BJ (cell line): ENCODE measurements at regions not wholly inside any gene's neighbourhood (a gene's known extent, or its start where the extent isn't known, plus 50 kb on each side); places are given as distances from the start of the nearest gene placed in this dataset.
A peak's percentile ranks its signal among the peaks of the same experiment; 100 is the strongest.
"Not testable (repeated sequence)": the region's sequence is repeated elsewhere in the genome, so short reads cannot be mapped to it uniquely, and the experiment has no call there.

Source experiments
- CTCF ChIA-PET: fragments of 350-600 bp; formaldehyde crosslinking; extraction: SDS; loops from one replicate; lab custom pipeline; 2021; ENCODE audit warnings: antibody characterized with exemption, inconsistent platforms; lab: Yijun Ruan, JAX
- POLR2A ChIA-PET: fragments of 300-600 bp; sonication (Branson Sonifier 250); formaldehyde crosslinking; extraction: SDS; loops from one replicate; lab custom pipeline; 2021; ENCODE audit warnings: antibody characterized with exemption; lab: Charles Lee
- DNase-seq: peaks from one replicate; pipeline ENCODE4 v3.0.0-alpha.2; 2011; ENCODE audit warnings: low read depth
- H3K27me3 ChIP-seq: 2 replicates; pipeline ENCODE4 v1.6.0; 2011; ENCODE audit warnings: low read length; ENCODE audit not compliant: control insufficient read depth, insufficient read depth
- H3K36me3 ChIP-seq: 2 replicates; pipeline ENCODE4 v1.5.1; 2011; ENCODE audit warnings: low read length; ENCODE audit not compliant: control insufficient read depth, insufficient read depth
- H3K4me3 ChIP-seq: 2 replicates; pipeline ENCODE4 v1.5.1; 2011; ENCODE audit warnings: low read depth, mild to moderate bottlenecking, control low read depth, low read length
- TF ChIP-seq, protein P1 (sequence below): IDR thresholded peaks from 2 replicates; pipeline ENCODE4 v1.5.1; 2011; ENCODE audit warnings: low read depth, mild to moderate bottlenecking, control low read depth, inconsistent platforms, low read length, moderate library complexity; ENCODE audit not compliant: insufficient read depth

- ChIA-PET POLR2A (no interaction called here), CTCF (no interaction called here)
- no peaks in the 10 kb centered on the region for H3K27me3 ChIP-seq
Measured at GRCh38 chrX:36898301-36898700, 109.9 kb upstream of the FAM47C start.

DNA sequence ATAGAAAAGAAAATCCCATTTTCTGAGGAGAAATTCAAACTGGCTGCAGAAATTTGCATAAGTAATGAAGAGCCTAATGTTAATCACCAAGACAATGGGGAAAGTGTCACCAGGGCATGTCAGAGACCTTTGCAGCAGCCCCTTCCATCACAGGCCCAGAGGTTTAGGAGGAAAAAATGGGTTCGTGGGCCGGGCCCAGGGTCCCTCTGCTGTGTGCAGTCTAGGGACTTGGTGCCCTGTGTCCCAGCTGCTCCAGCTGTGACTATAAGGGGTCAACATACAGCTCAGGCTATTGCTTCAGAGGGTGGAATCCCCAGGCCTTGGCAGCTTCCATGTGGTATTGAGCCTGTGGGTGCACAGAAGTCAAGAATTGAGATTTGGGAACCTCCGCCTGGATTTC is 103.6 kb upstream of the FAM47C start:
- H3K4me3 ChIP-seq, H3K27me3 ChIP-seq, POLR2A ChIA-PET, H3K36me3 ChIP-seq, DNase-seq, CTCF ChIA-PET: not testable (repeated sequence)

More at GRCh38 chrX:36898301-36898700, 109.9 kb upstream of the FAM47C start:
- no peak for DNase-seq
- no peaks in the 10 kb centered on the region for H3K36me3 ChIP-seq
- TF ChIP-seq, protein P1, sequence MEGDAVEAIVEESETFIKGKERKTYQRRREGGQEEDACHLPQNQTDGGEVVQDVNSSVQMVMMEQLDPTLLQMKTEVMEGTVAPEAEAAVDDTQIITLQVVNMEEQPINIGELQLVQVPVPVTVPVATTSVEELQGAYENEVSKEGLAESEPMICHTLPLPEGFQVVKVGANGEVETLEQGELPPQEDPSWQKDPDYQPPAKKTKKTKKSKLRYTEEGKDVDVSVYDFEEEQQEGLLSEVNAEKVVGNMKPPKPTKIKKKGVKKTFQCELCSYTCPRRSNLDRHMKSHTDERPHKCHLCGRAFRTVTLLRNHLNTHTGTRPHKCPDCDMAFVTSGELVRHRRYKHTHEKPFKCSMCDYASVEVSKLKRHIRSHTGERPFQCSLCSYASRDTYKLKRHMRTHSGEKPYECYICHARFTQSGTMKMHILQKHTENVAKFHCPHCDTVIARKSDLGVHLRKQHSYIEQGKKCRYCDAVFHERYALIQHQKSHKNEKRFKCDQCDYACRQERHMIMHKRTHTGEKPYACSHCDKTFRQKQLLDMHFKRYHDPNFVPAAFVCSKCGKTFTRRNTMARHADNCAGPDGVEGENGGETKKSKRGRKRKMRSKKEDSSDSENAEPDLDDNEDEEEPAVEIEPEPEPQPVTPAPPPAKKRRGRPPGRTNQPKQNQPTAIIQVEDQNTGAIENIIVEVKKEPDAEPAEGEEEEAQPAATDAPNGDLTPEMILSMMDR, result peak; percentile 33; the same call in 1 of the 2 replicates
- no peak overlapping the region for H3K4me3 ChIP-seq

- Histone ChIP-seq H3K27me3 (no peaks in the 10 kb centered on the region), H3K4me3 (no peak overlapping the region), H3K36me3 (no peaks in the 10 kb centered on the region)
- no peak for DNase-seq
- ChIA-PET CTCF (no interaction called here), POLR2A (no interaction called here)
- TF ChIP-seq, protein P1, result peak; percentile 43
Measured at GRCh38 chrX:36908801-36909675, 99.1 kb upstream of the FAM47C start.

GRCh38 chrX:36909676-36910030 is 98.5 kb upstream of the FAM47C start:
- no peak overlapping the region for H3K4me3 ChIP-seq
- ChIA-PET CTCF (no interaction called here), POLR2A (no interaction called here)
- TF ChIP-seq, protein P1, result no peak
- no peaks in the 10 kb centered on the region for H3K36me3 ChIP-seq
- no peaks in the 10 kb centered on the region for H3K27me3 ChIP-seq
- DNase-seq, result no peak

DNA sequence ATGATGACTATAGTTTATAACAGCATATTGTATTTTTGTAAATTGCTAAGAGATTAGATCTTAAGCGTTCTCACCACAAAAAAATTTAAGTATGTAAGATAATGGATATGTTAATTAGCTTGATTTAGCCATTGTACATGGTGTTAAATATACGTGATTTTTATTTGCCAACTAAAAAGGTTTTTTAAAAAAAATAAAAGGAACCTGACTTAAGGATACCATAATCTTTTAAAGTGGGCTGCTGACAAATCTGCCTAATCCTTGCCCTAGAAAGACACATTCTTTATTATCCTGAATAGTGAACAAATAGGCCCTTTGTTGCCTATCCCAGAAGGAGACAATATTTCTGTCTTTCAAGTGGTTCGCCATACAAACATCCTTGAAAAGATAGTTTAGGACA is 94.6 kb upstream of the FAM47C start:
- ChIA-PET POLR2A (no interaction called here), CTCF (no interaction called here)
- H3K4me3 ChIP-seq, result no peak overlapping the region

More for the DNA sequence above, 94.6 kb upstream of the FAM47C start:
- DNase-seq, result no peak
- H3K27me3 ChIP-seq, result no peaks in the 10 kb centered on the region
- TF ChIP-seq, protein P1, result no peak
- no peaks in the 10 kb centered on the region for H3K36me3 ChIP-seq
